ENCODE measurements at regions not wholly inside any gene's neighbourhood (a gene's known extent, or its start where the extent isn't known, plus 50 kb on each side); places are given as distances from the start of the nearest gene placed in this dataset.

- Histone ChIP-seq H3K27me3 (ENCODE audit: control insufficient read depth in 3 of 3, insufficient read depth in 3 of 3, low read length in 2 of 3) (no peaks in the 10 kb centered on the region), H3K27ac (ENCODE audit: low read depth in 1 of 2, low read length in 1 of 2) (no peak overlapping the region), H3K36me3 (ENCODE audit: control insufficient read depth in 4 of 4, insufficient read depth in 4 of 4, low read length in 4 of 4) (no peaks in the 10 kb centered on the region), H3K9ac (ENCODE audit: insufficient read depth in 1 of 2, low read length in 2 of 2) (no peak overlapping the region), H3K9me3 (ENCODE audit: control insufficient read depth in 4 of 4, insufficient read depth in 3 of 4, low read length in 3 of 4) (no peaks in the 10 kb centered on the region), H3K4me3 (no peak overlapping the region), H3K4me1 (ENCODE audit: control insufficient read depth in 5 of 5, insufficient read depth in 5 of 5, low read length in 5 of 5) (no peaks in the 10 kb centered on the region)
- ATAC-seq (ENCODE audit: insufficient read depth, low FRiP score) (no peak), DNase-seq (no peak)
- TF ChIP-seq CTCF (IDR thresholded peaks at IDR 0.05; ENCODE audit: control extremely low read depth, extremely low read depth), result no peak
- 92 to 97% methylated on average over 1 of the region's 1 CpG for WGBS, 2 donors
Measured at GRCh38 chr3:99551520-99551919, 86.9 kb upstream of the COL8A1 start.

- DNase-seq, result no peak
- no peak for ATAC-seq (ENCODE audit: insufficient read depth, low FRiP score)
- no peaks in the 10 kb centered on the region for H3K27me3 ChIP-seq (ENCODE audit: control insufficient read depth in 3 of 3, insufficient read depth in 3 of 3, low read length in 2 of 3)
- peaks cover 0 to 4% (median 0%) of the 10 kb centered on the region in 5 donors for H3K4me1 ChIP-seq (ENCODE audit: control insufficient read depth in 5 of 5, insufficient read depth in 5 of 5, low read length in 5 of 5)
- no peak for TF ChIP-seq CTCF (IDR thresholded peaks at IDR 0.05; ENCODE audit: control extremely low read depth, extremely low read depth)
- H3K27ac ChIP-seq (ENCODE audit: low read depth in 1 of 2, low read length in 1 of 2), result peak overlapping the region in 1 of 2 donors; percentile 53
- no peak overlapping the region for H3K9ac ChIP-seq (ENCODE audit: insufficient read depth in 1 of 2, low read length in 2 of 2)
- H3K9me3 ChIP-seq (ENCODE audit: control insufficient read depth in 4 of 4, insufficient read depth in 3 of 4, low read length in 3 of 4), result no peaks in the 10 kb centered on the region
- no peaks in the 10 kb centered on the region for H3K36me3 ChIP-seq (ENCODE audit: control insufficient read depth in 4 of 4, insufficient read depth in 4 of 4, low read length in 4 of 4)
- 60 to 70% methylated on average over 2 of the region's 2 CpGs for WGBS, 2 donors
- H3K4me3 ChIP-seq, result no peak overlapping the region
Measured at GRCh38 chr3:99549957-99550603, 88.3 kb upstream of the COL8A1 start.

GRCh38 chr3:99549220-99549619 is 89.2 kb upstream of the COL8A1 start:
- H3K36me3 ChIP-seq (ENCODE audit: control insufficient read depth in 4 of 4, insufficient read depth in 4 of 4, low read length in 4 of 4), result no peaks in the 10 kb centered on the region
- DNase-seq (no peak), ATAC-seq (ENCODE audit: insufficient read depth, low FRiP score) (no peak)
- H3K4me1 ChIP-seq (ENCODE audit: control insufficient read depth in 5 of 5, insufficient read depth in 5 of 5, low read length in 5 of 5), result peaks cover 0 to 4% (median 0%) of the 10 kb centered on the region in 5 donors
- H3K27ac ChIP-seq (ENCODE audit: low read depth in 1 of 2, low read length in 1 of 2), result no peak overlapping the region
- H3K4me3 ChIP-seq, result no peak overlapping the region
- no peak for TF ChIP-seq CTCF (IDR thresholded peaks at IDR 0.05; ENCODE audit: control extremely low read depth, extremely low read depth)
- 48 to 56% methylated on average over 4 of the region's 4 CpGs for WGBS, 2 donors
- H3K27me3 ChIP-seq (ENCODE audit: control insufficient read depth in 3 of 3, insufficient read depth in 3 of 3, low read length in 2 of 3), result no peaks in the 10 kb centered on the region
- no peaks in the 10 kb centered on the region for H3K9me3 ChIP-seq (ENCODE audit: control insufficient read depth in 4 of 4, insufficient read depth in 3 of 4, low read length in 3 of 4)
- no peak overlapping the region for H3K9ac ChIP-seq (ENCODE audit: insufficient read depth in 1 of 2, low read length in 2 of 2)

- H3K9me3 ChIP-seq (ENCODE audit: control insufficient read depth in 4 of 4, insufficient read depth in 3 of 4, low read length in 3 of 4), result no peaks in the 10 kb centered on the region
- ATAC-seq (ENCODE audit: insufficient read depth, low FRiP score), result no peak
- 57 to 60% methylated on average over 1 of the region's 1 CpG for WGBS, 2 donors
- no peak for TF ChIP-seq CTCF (IDR thresholded peaks at IDR 0.05; ENCODE audit: control extremely low read depth, extremely low read depth)
- no peaks in the 10 kb centered on the region for H3K36me3 ChIP-seq (ENCODE audit: control insufficient read depth in 4 of 4, insufficient read depth in 4 of 4, low read length in 4 of 4)
- no peak overlapping the region for H3K9ac ChIP-seq (ENCODE audit: insufficient read depth in 1 of 2, low read length in 2 of 2)
- H3K4me3 ChIP-seq, result no peak overlapping the region
- no peak for DNase-seq
- no peak overlapping the region for H3K27ac ChIP-seq (ENCODE audit: low read depth in 1 of 2, low read length in 1 of 2)
- peaks cover 0 to 4% (median 0%) of the 10 kb centered on the region in 5 donors for H3K4me1 ChIP-seq (ENCODE audit: control insufficient read depth in 5 of 5, insufficient read depth in 5 of 5, low read length in 5 of 5)
- no peaks in the 10 kb centered on the region for H3K27me3 ChIP-seq (ENCODE audit: control insufficient read depth in 3 of 3, insufficient read depth in 3 of 3, low read length in 2 of 3)
Measured at GRCh38 chr3:99548674-99549073, 89.7 kb upstream of the COL8A1 start.

Measured in lung (tissue), 11 donors.